B cell (primary cell): ENCODE measurements at regions not wholly inside any gene's neighbourhood (a gene's known extent, or its start where the extent isn't known, plus 50 kb on each side); places are given as distances from the start of the nearest gene placed in this dataset.

Experiments used
- ATAC-seq: fragments of 200-7000 bp; cut with Tn5 transposase; one replicate; pipeline ENCODE4 v1.10.0; 2021; ENCODE audit warnings: low read depth, mild to moderate bottlenecking, moderate number of reproducible peaks, moderate library complexity
- CTCF ChIA-PET: fragments of 350-600 bp; sonication (Branson Sonifier 250); formaldehyde crosslinking; loops from one replicate; lab custom pipeline; 2021; ENCODE audit warnings: antibody characterized with exemption, inconsistent platforms; lab: Charles Lee
- POLR2A ChIA-PET: fragments of 350-600 bp; sonication (Branson Sonifier 250); formaldehyde crosslinking; loops from one replicate; lab custom pipeline; 2021; ENCODE audit warnings: antibody characterized with exemption; lab: Charles Lee
- DNase-seq: peaks from one replicate; pipeline ENCODE4 v3.0.0; 2013
- H2AFZ ChIP-seq: 2 replicates; pipeline ENCODE4 v1.6.1; 2012; ENCODE audit warnings: mild to moderate bottlenecking, low read depth, low read length; ENCODE audit not compliant: insufficient read depth, poor library complexity, severe bottlenecking
- H3K27ac ChIP-seq, 2 donors: 1 replicate in 1 of 2; 2 replicates in 1 of 2; pipeline ENCODE4 v1.5.1; 2012 to 2013; ENCODE audit warnings: low read length in 2 of 2, mild to moderate bottlenecking in 2 of 2, moderate library complexity in 1 of 2
- H3K27me3 ChIP-seq, 4 experiments: fragments of 200-600 bp in 1 of 4; sonication (generic) in 1 of 4; replicated peaks in 1 of 4; 1 replicate in 2 of 4; 2 replicates in 2 of 4; pipeline versions ENCODE4 v1.6.1 to v1.7.0; 2013 to 2016; ENCODE audit warnings: low read length in 3 of 4, mild to moderate bottlenecking in 2 of 4, mixed read lengths in 1 of 4, moderate library complexity in 1 of 4; ENCODE audit not compliant: insufficient read depth in 4 of 4, control insufficient read depth in 3 of 4; ENCODE audit errors: control extremely low read depth in 1 of 4
- H3K36me3 ChIP-seq, 2 experiments: replicated peaks in 1 of 2; 1 replicate in 1 of 2; 2 replicates in 1 of 2; pipeline versions ENCODE4 v1.6.1 to v1.7.1; 2013; ENCODE audit warnings: low read length in 1 of 2; ENCODE audit not compliant: insufficient read depth in 2 of 2, control insufficient read depth in 1 of 2; ENCODE audit errors: control extremely low read depth in 1 of 2, extremely low read depth in 1 of 2
- H3K4me1 ChIP-seq, 2 donors: fragments of 200-600 bp in 1 of 2; sonication (generic) in 1 of 2; 1 replicate in 1 of 2; 2 replicates in 1 of 2; pipeline versions ENCODE4 v1.5.1 to v1.6.1; 2013 to 2017; ENCODE audit warnings: low read length in 2 of 2; ENCODE audit not compliant: control insufficient read depth in 2 of 2, insufficient read depth in 2 of 2
- H3K4me2 ChIP-seq: replicated peaks from 2 replicates; pipeline ENCODE3; 2012; ENCODE audit warnings: mild to moderate bottlenecking, low read depth, low read length; ENCODE audit not compliant: poor library complexity, severe bottlenecking
- H3K4me3 ChIP-seq, 5 experiments: fragments of 200-600 bp in 1 of 5; sonication (generic) in 1 of 5; 1 replicate in 3 of 5; 2 replicates in 2 of 5; pipeline versions ENCODE4 v1.5.1 to v1.7.0; 2011 to 2016; ENCODE audit warnings: low read length in 4 of 5, mild to moderate bottlenecking in 4 of 5, low read depth in 2 of 5, control low read depth in 1 of 5, moderate library complexity in 1 of 5; ENCODE audit not compliant: insufficient read depth in 1 of 5; ENCODE audit errors: control extremely low read depth in 1 of 5, extremely low read depth in 1 of 5
- H3K79me2 ChIP-seq: fragments of 200-600 bp; sonication (generic); one replicate; pipeline ENCODE4 v1.6.0; 2016; ENCODE audit warnings: low read length; ENCODE audit not compliant: control insufficient read depth, insufficient read depth
- H3K9ac ChIP-seq: fragments of 200-600 bp; sonication (generic); 2 replicates; pipeline ENCODE4 v1.6.1; 2017; ENCODE audit warnings: mild to moderate bottlenecking, low read length, moderate library complexity
- H3K9me3 ChIP-seq, 3 donors: one replicate each; pipeline versions ENCODE4 v1.6.1 to v1.7.1; 2013; ENCODE audit warnings: low read length in 2 of 3; ENCODE audit not compliant: control insufficient read depth in 2 of 3, insufficient read depth in 1 of 3; ENCODE audit errors: control extremely low read depth in 1 of 3
- H4K20me1 ChIP-seq: 2 replicates; pipeline ENCODE4 v1.6.0; 2012; ENCODE audit warnings: mild to moderate bottlenecking, low read length; ENCODE audit not compliant: insufficient read depth, control insufficient read depth, poor library complexity, severe bottlenecking
- H3K27ac Mint-ChIP-seq: one replicate; pipeline ENCODE4 v1.8.0; 2021; ENCODE audit warnings: mixed read lengths
- H3K27me3 Mint-ChIP-seq: one replicate; pipeline ENCODE4 v1.8.0; 2021; ENCODE audit warnings: mixed read lengths
- H3K4me1 Mint-ChIP-seq: one replicate; pipeline ENCODE4 v1.8.0; 2021; ENCODE audit warnings: mixed read lengths
- H3K4me3 Mint-ChIP-seq: one replicate; pipeline ENCODE4 v1.8.0; 2021; ENCODE audit warnings: mixed read lengths
- H3K9me3 Mint-ChIP-seq: one replicate; pipeline ENCODE4 v1.8.0; 2022; ENCODE audit warnings: mixed read lengths; ENCODE audit not compliant: insufficient read depth
- EZH2 ChIP-seq: IDR thresholded peaks from 2 replicates; pipeline ENCODE4 v1.6.1; 2012; ENCODE audit warnings: borderline replicate concordance, low read depth, mild to moderate bottlenecking, moderate library complexity, low read length; ENCODE audit not compliant: insufficient read depth, poor library complexity, severe bottlenecking
- WGBS: methylation state at CpG from one replicate; pipeline ENCODE4 v1.1.5; 2013; ENCODE audit warnings: missing lambda C conversion rate; ENCODE audit not compliant: insufficient coverage; 5-methylcytosine and 5-hydroxymethylcytosine counted together
- intact Hi-C: fragments of 100-400 bp; cut with micrococcal nuclease; formaldehyde crosslinking; loops from one replicate; pipeline ENCODE4 v1.10.0; 2022
- TF ChIP-seq, protein P1 (sequence below): fragments of 200-600 bp; IDR thresholded peaks from one replicate; pipeline ENCODE4 v1.8.0; 2022; ENCODE audit warnings: antibody characterized with exemption, mild to moderate bottlenecking

DNA sequence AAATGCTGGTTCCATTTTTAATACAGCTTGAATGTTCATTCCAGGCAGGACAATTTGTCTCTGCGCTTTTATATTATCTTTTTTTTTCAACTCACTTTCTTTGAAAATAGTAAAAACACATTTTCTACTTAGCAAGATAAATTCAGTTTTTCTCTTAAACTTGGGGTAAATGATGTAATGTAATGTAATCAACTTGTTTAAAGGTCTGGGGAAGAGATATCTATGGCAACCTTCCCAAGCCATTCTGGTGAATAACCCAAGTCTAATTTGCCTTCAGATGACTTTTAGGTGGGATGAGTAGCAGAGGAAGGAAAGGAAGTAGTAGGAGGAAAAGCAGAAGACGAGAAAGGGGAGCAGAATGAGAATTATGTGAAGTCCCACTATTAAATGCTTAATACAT, 335.1 kb downstream of the SV2B start:
- Histone ChIP-seq H3K79me2 (no peaks in the 10 kb centered on the region), H2AFZ (no peak overlapping the region), H3K9me3 (no peaks in the 10 kb centered on the region), H3K4me1 (no peaks in the 10 kb centered on the region), H3K27ac (no peak overlapping the region), H3K27me3 (peaks cover 0 to 2% (median 0%) of the 10 kb centered on the region in 4 experiments), H3K9ac (no peak overlapping the region), H4K20me1 (no peaks in the 10 kb centered on the region), H3K4me2 (no peak overlapping the region), H3K36me3 (no peaks in the 10 kb centered on the region), H3K4me3 (no peak overlapping the region)
- H3K4me3 Mint-ChIP-seq: no peak overlapping the region
- POLR2A ChIA-PET: no interaction called here
- CTCF ChIA-PET: no interaction called here
- DNase-seq (no peak), ATAC-seq (no peak)
- H3K4me1 Mint-ChIP-seq: no peaks in the 10 kb centered on the region
- no CpG with 5 or more reads among the region's 2 CpGs for WGBS
- no peaks in the 10 kb centered on the region for H3K27me3 Mint-ChIP-seq
- intact Hi-C loops: no loop called here
- no peak for TF ChIP-seq EZH2
- TF ChIP-seq, protein P1, sequence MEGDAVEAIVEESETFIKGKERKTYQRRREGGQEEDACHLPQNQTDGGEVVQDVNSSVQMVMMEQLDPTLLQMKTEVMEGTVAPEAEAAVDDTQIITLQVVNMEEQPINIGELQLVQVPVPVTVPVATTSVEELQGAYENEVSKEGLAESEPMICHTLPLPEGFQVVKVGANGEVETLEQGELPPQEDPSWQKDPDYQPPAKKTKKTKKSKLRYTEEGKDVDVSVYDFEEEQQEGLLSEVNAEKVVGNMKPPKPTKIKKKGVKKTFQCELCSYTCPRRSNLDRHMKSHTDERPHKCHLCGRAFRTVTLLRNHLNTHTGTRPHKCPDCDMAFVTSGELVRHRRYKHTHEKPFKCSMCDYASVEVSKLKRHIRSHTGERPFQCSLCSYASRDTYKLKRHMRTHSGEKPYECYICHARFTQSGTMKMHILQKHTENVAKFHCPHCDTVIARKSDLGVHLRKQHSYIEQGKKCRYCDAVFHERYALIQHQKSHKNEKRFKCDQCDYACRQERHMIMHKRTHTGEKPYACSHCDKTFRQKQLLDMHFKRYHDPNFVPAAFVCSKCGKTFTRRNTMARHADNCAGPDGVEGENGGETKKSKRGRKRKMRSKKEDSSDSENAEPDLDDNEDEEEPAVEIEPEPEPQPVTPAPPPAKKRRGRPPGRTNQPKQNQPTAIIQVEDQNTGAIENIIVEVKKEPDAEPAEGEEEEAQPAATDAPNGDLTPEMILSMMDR: no peak
- H3K27ac Mint-ChIP-seq: no peak overlapping the region
- peaks cover 4% of the 10 kb centered on the region for H3K9me3 Mint-ChIP-seq

- H3K27me3 ChIP-seq: no peaks in the 10 kb centered on the region
- Mint-ChIP-seq H3K27me3 (peaks cover 3% of the 10 kb centered on the region), H3K4me1 (no peaks in the 10 kb centered on the region), H3K9me3 (peaks cover 2% of the 10 kb centered on the region), H3K27ac (no peak overlapping the region), H3K4me3 (no peak overlapping the region)
- DNase-seq (no peak), ATAC-seq (no peak)
- no peak overlapping the region for H3K27ac ChIP-seq
- H3K9me3 ChIP-seq: peaks cover 0 to 4% (median 0%) of the 10 kb centered on the region in 3 donors
- ChIA-PET CTCF (no interaction called here), POLR2A (no interaction called here)
- H3K36me3 ChIP-seq: no peaks in the 10 kb centered on the region
- no peak overlapping the region for H2AFZ ChIP-seq
- no CpG with 5 or more reads among the region's 3 CpGs for whole genome bisulfite sequencing
- no peaks in the 10 kb centered on the region for H3K79me2 ChIP-seq
- no peak overlapping the region for H3K4me3 ChIP-seq
- H3K9ac ChIP-seq: no peak overlapping the region
- H3K4me2 ChIP-seq: no peak overlapping the region
- no peaks in the 10 kb centered on the region for H4K20me1 ChIP-seq
- intact Hi-C loops: no loop called here
- no peaks in the 10 kb centered on the region for H3K4me1 ChIP-seq
- no peak for TF ChIP-seq EZH2
- TF ChIP-seq, protein P1: no peak
Measured at GRCh38 chr15:91444656-91445055, 344.6 kb downstream of the SV2B start.
